K562 (cell line): ENCODE measurements at regions not wholly inside any gene's neighbourhood (a gene's known extent, or its start where the extent isn't known, plus 50 kb on each side); places are given as distances from the start of the nearest gene placed in this dataset.

Experiments used
- ATAC-seq: fragments of 200-7000 bp; cut with Tn5 transposase; 3 replicates; pipeline ENCODE4 v1.9.1; 2020; ENCODE audit warnings: moderate library complexity
- BruUV-seq: library from RNA; stranded (reverse); fragments of 400-500 nt; replicated peaks from 2 replicates; lab custom pipeline; 2021; lab: Mats Ljungman, UMichigan
- CTCF ChIA-PET: fragments of 300-600 bp; formaldehyde crosslinking; extraction: SDS; loops from one replicate; lab custom pipeline; 2021; ENCODE audit warnings: low intra/inter-chr PET ratio; lab: Yijun Ruan, JAX
- POLR2A ChIA-PET: fragments of 300-600, 350-650 bp; sonication (Branson Sonifier 250); formaldehyde crosslinking; extraction: SDS; loops from one replicate; lab custom pipeline; 2021; ENCODE audit warnings: antibody characterized with exemption, inconsistent platforms; lab: Yijun Ruan, JAX
- DNase-seq, 4 experiments: peaks; one replicate each; pipeline versions ENCODE4 v3.0.0 to v3.0.0-alpha.2; 2011 to 2018; ENCODE audit warnings: low spot score in 3 of 4, mixed read lengths in 3 of 4; ENCODE audit errors: extremely low read depth in 1 of 4
- FAIRE-seq: peaks from 2 replicates; lab custom pipeline; 2011; peaks lifted over from hg19 to GRCh38; lab: Jason Lieb, UNC
- H2AFZ ChIP-seq: 2 replicates; pipeline ENCODE4 v1.6.0; 2011; ENCODE audit warnings: low read depth, low read length, control low read depth, inconsistent platforms
- H3K27ac ChIP-seq: fragments of 200-600 bp; 3 replicates; pipeline ENCODE4 v1.8.0; 2011; ENCODE audit warnings: low read depth, mild to moderate bottlenecking, control low read depth, inconsistent platforms, low read length, moderate library complexity, mixed read lengths; ENCODE audit errors: extremely low read depth
- H3K27me3 ChIP-seq, 2 experiments: fragments of 300-600 bp in 1 of 2; 2 replicates in 1 of 2; 3 replicates in 1 of 2; pipeline versions ENCODE4 v1.6.0 to v1.8.0; 2011; ENCODE audit warnings: inconsistent platforms in 2 of 2, low read length in 2 of 2, mild to moderate bottlenecking in 1 of 2, mixed read lengths in 1 of 2, moderate library complexity in 1 of 2; ENCODE audit not compliant: control insufficient read depth in 2 of 2, insufficient read depth in 2 of 2
- H3K36me3 ChIP-seq: fragments of 300-600 bp; 3 replicates; pipeline ENCODE4 v1.8.0; 2011; ENCODE audit warnings: mild to moderate bottlenecking, low read length, inconsistent platforms; ENCODE audit not compliant: control insufficient read depth, insufficient read depth
- H3K4me1 ChIP-seq, 2 experiments: fragments of 200-600 bp in 1 of 2; replicated peaks in 1 of 2; 2 replicates in 1 of 2; 3 replicates in 1 of 2; pipeline versions ENCODE4 v1.5.1 to v1.8.0; 2011; ENCODE audit warnings: inconsistent platforms in 2 of 2, low read length in 2 of 2, mild to moderate bottlenecking in 1 of 2, mixed read lengths in 1 of 2, moderate library complexity in 1 of 2; ENCODE audit not compliant: control insufficient read depth in 2 of 2, insufficient read depth in 2 of 2
- H3K4me2 ChIP-seq: 2 replicates; pipeline ENCODE4 v1.6.1; 2011; ENCODE audit warnings: low read length, control low read depth, inconsistent platforms, mixed read lengths; ENCODE audit not compliant: insufficient read depth
- H3K4me3 ChIP-seq: fragments of 200-600 bp; sonication (generic), shearing (Covaris generic); 2 replicates; pipeline ENCODE4 v1.5.1; 2016; ENCODE audit warnings: control low read depth, inconsistent platforms
- H3K79me2 ChIP-seq: fragments of 200-600 bp; 3 replicates; pipeline ENCODE4 v1.8.0; 2011; ENCODE audit warnings: low read length, inconsistent platforms; ENCODE audit not compliant: control insufficient read depth, insufficient read depth
- H3K9ac ChIP-seq, 2 experiments: 2 replicates each; pipeline versions ENCODE4 v1.6.0 to v1.6.1; 2011; ENCODE audit warnings: low read depth in 2 of 2, low read length in 2 of 2, control low read depth in 1 of 2, inconsistent platforms in 1 of 2, mild to moderate bottlenecking in 1 of 2, mixed read lengths in 1 of 2; ENCODE audit not compliant: insufficient read depth in 1 of 2
- H3K9me1 ChIP-seq: one replicate; pipeline ENCODE4 v1.6.0; 2011; ENCODE audit warnings: inconsistent platforms, mild to moderate bottlenecking, low read length, moderate library complexity; ENCODE audit not compliant: control insufficient read depth, insufficient read depth
- H3K9me3 ChIP-seq: replicated peaks from 2 replicates; pipeline ENCODE4 v1.5.1; 2011; ENCODE audit warnings: low read depth, low read length, inconsistent platforms; ENCODE audit not compliant: control insufficient read depth, insufficient read depth
- H4K20me1 ChIP-seq: replicated peaks from 2 replicates; pipeline ENCODE4 v1.6.1; 2011; ENCODE audit warnings: low read length, inconsistent platforms, mixed read lengths; ENCODE audit not compliant: control insufficient read depth, insufficient read depth
- BDP1 ChIP-seq: IDR thresholded peaks from 3 replicates; pipeline ENCODE4 v1.6.1; 2011; ENCODE audit not compliant: insufficient read length, insufficient read depth
- GTF2E2 ChIP-seq: fragments of 200-800 bp; sonication (Bioruptor generic); IDR thresholded peaks from 2 replicates; pipeline ENCODE4 v1.6.1; 2016; ENCODE audit warnings: missing genetic modification characterization, missing compliant biosample characterization
- PCBP2 ChIP-seq: fragments of 200-400 bp; formaldehyde crosslinking; IDR thresholded peaks from 2 replicates; pipeline ENCODE4 v1.6.1; 2018; ENCODE audit warnings: low read length, low read depth, mild to moderate bottlenecking, moderate library complexity; ENCODE audit not compliant: poor library complexity, severe bottlenecking
- RHOXF2B ChIP-seq: fragments of 250-450 bp; sonication (Bioruptor Pico); conservative IDR thresholded peaks from 2 replicates; pipeline ENCODE4 v1.5.1; 2021
- SLC30A9 ChIP-seq: fragments of 250-450 bp; sonication (Bioruptor Pico); IDR thresholded peaks from 2 replicates; pipeline ENCODE4 v1.8.0; 2022; ENCODE audit warnings: mild to moderate bottlenecking, moderate library complexity
- ZNF217 ChIP-seq: sonication (generic); formaldehyde crosslinking; IDR thresholded peaks from 2 replicates; pipeline ENCODE4 v1.8.0; 2022; ENCODE audit warnings: mild to moderate bottlenecking, missing genetic modification reagents
- WGBS: fragments of 100-300 bp; shearing (Covaris generic); methylation state at CpG from one replicate; pipeline ENCODE4 v1.1.6; 2016; ENCODE audit warnings: low coverage, mixed read lengths; ENCODE audit not compliant: insufficient coverage; ENCODE audit errors: missing lambda C conversion rate; 5-methylcytosine and 5-hydroxymethylcytosine counted together
- in situ Hi-C: fragments of 300-500 bp; cut with MboI; formaldehyde crosslinking; loops from 4 replicates; pipeline ENCODE4 v1.15.0; 2018; ENCODE audit warnings: inconsistent platforms, mixed read lengths
- intact Hi-C: fragments of 100-400 bp; cut with micrococcal nuclease; formaldehyde crosslinking; loops from 2 replicates; pipeline ENCODE4 v1.14.2; 2022
- TF ChIP-seq, protein P1 (sequence below), 2 experiments: fragments of 150-350 bp in 1 of 2; IDR thresholded peaks; 2 replicates each; pipeline ENCODE4 v1.6.1; 2012 to 2016; ENCODE audit warnings: low read depth in 2 of 2, low read length in 2 of 2, mild to moderate bottlenecking in 1 of 2, moderate library complexity in 1 of 2

DNA sequence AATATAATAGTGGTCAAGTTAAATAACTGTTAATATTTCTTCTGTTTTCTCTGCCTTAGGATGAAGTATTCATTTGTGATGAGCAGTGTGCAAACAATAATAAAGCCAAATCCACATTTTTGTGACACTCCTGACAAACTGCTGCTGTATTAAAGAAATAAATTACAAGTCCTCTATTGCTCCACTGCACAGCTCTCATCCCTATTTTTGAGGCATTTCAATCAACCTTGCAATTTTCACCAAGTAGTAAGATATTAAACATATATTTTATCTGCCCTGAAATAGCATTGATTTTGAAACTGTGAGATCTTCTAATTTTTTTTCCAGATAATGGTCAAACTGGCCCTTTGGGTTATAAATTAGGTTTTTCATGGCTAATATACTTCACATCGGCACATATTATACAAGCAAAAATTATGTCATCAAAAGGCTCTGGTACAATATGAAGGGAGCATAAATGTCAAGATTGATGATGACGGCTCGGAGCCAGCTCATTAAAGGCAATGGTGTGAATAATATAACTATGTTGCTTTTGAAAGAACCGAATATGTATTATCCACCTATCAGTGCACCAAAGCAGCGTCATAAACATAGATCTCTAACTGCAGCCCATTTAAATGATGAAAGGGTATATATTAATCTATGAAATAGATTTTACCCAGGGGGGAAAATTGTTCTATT lies 764.9 kb downstream of the DNAH5 start:
- DNase-seq: no peak
- H3K79me2 ChIP-seq: no peaks in the 10 kb centered on the region
- no peak overlapping the region for H3K4me2 ChIP-seq
- in situ Hi-C loops (no loop called here), intact Hi-C loops (no loop called here)
- no peak overlapping the region for H2AFZ ChIP-seq
- CTCF ChIA-PET: no interaction called here
- no peak overlapping the region for H3K9ac ChIP-seq
- TF ChIP-seq ZNF217 (no peak), BDP1 (no peak), SLC30A9 (CRISPR knock-in tag) (no peak), RHOXF2B (CRISPR knock-in tag) (no peak), GTF2E2 (no peak), PCBP2 (no peak)
- TF ChIP-seq, protein P1, sequence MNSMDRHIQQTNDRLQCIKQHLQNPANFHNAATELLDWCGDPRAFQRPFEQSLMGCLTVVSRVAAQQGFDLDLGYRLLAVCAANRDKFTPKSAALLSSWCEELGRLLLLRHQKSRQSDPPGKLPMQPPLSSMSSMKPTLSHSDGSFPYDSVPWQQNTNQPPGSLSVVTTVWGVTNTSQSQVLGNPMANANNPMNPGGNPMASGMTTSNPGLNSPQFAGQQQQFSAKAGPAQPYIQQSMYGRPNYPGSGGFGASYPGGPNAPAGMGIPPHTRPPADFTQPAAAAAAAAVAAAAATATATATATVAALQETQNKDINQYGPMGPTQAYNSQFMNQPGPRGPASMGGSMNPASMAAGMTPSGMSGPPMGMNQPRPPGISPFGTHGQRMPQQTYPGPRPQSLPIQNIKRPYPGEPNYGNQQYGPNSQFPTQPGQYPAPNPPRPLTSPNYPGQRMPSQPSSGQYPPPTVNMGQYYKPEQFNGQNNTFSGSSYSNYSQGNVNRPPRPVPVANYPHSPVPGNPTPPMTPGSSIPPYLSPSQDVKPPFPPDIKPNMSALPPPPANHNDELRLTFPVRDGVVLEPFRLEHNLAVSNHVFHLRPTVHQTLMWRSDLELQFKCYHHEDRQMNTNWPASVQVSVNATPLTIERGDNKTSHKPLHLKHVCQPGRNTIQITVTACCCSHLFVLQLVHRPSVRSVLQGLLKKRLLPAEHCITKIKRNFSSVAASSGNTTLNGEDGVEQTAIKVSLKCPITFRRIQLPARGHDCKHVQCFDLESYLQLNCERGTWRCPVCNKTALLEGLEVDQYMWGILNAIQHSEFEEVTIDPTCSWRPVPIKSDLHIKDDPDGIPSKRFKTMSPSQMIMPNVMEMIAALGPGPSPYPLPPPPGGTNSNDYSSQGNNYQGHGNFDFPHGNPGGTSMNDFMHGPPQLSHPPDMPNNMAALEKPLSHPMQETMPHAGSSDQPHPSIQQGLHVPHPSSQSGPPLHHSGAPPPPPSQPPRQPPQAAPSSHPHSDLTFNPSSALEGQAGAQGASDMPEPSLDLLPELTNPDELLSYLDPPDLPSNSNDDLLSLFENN (IDR thresholded peaks at IDR 0.05; ENCODE audit: low read depth in 2 of 2, low read length in 2 of 2): no peak
- H3K27me3 ChIP-seq: no peaks in the 10 kb centered on the region
- no peak overlapping the region for H3K27ac ChIP-seq
- no peaks in the 10 kb centered on the region for H3K4me1 ChIP-seq
- no peaks in the 10 kb centered on the region for H3K9me1 ChIP-seq
- no peak for FAIRE-seq
- no peaks in the 10 kb centered on the region for H3K36me3 ChIP-seq
- no peak for ATAC-seq
- POLR2A ChIA-PET: no interaction called here
- no peak overlapping the region for H3K4me3 ChIP-seq
- no peaks in the 10 kb centered on the region for H3K9me3 ChIP-seq
- H4K20me1 ChIP-seq: no peaks in the 10 kb centered on the region
- 0% methylated on average over 5 of the region's 5 CpGs for WGBS
- BruUV-seq: no TSS peak
